Duodenal mucosa (tissue), 2 donors: ENCODE measurements at regions not wholly inside any gene's neighbourhood (a gene's known extent, or its start where the extent isn't known, plus 50 kb on each side); places are given as distances from the start of the nearest gene placed in this dataset.
"Not testable (repeated sequence)": the region's sequence is repeated elsewhere in the genome, so short reads cannot be mapped to it uniquely, and the experiment has no call there.

Experiments
- H3K27ac ChIP-seq: one replicate; pipeline ENCODE4 v1.7.0; 2013; ENCODE audit warnings: low read depth, low read length
- H3K27me3 ChIP-seq, 2 donors: one replicate each; pipeline ENCODE4 v1.7.0; 2013; ENCODE audit warnings: low read length in 2 of 2, control low read depth in 1 of 2; ENCODE audit not compliant: insufficient read depth in 2 of 2, control insufficient read depth in 1 of 2
- H3K36me3 ChIP-seq, 2 donors: one replicate each; pipeline ENCODE4 v1.7.0; 2013; ENCODE audit warnings: low read length in 2 of 2, control low read depth in 1 of 2; ENCODE audit not compliant: insufficient read depth in 2 of 2, control insufficient read depth in 1 of 2
- H3K4me1 ChIP-seq, 2 donors: one replicate each; pipeline ENCODE4 v1.7.0; 2013; ENCODE audit warnings: low read length in 2 of 2, control low read depth in 1 of 2; ENCODE audit not compliant: insufficient read depth in 2 of 2, control insufficient read depth in 1 of 2
- H3K4me3 ChIP-seq, 2 donors: one replicate each; pipeline ENCODE4 v1.7.0; 2013; ENCODE audit warnings: low read length in 2 of 2, low read depth in 1 of 2
- H3K9ac ChIP-seq, 2 donors: one replicate each; pipeline ENCODE4 v1.7.0; 2013; ENCODE audit warnings: low read length in 2 of 2, low read depth in 1 of 2
- H3K9me3 ChIP-seq, 2 donors: one replicate each; pipeline ENCODE4 v1.7.0; 2013; ENCODE audit warnings: low read length in 2 of 2, control low read depth in 1 of 2; ENCODE audit not compliant: control insufficient read depth in 1 of 2

GRCh38 chr20:28603218-28603577 is 2654.3 kb upstream of the DEFB115 start:
- peak overlapping the region; percentile 66 for H3K27ac ChIP-seq

GRCh38 chr20:28616354-28616753 is 2641.1 kb upstream of the DEFB115 start:
- Histone ChIP-seq H3K4me3 (no peak overlapping the region), H3K4me1 (no peaks in the 10 kb centered on the region), H3K27me3 (no peaks in the 10 kb centered on the region), H3K27ac (no peak overlapping the region), H3K9me3 (peaks cover 21 to 22% of the 10 kb centered on the region in 2 donors), H3K36me3 (no peaks in the 10 kb centered on the region), H3K9ac (no peak overlapping the region)

More at GRCh38 chr20:28603218-28603577, 2654.3 kb upstream of the DEFB115 start:
- peak overlapping the region; percentile 80 to 88 for H3K4me3 ChIP-seq
- not testable (repeated sequence) for H3K27me3 ChIP-seq, H3K4me1 ChIP-seq, H3K9me3 ChIP-seq, H3K36me3 ChIP-seq
- peak overlapping the region in 1 of 2 donors; percentile 61 for H3K9ac ChIP-seq

GRCh38 chr20:28619956-28620651 is 2637.4 kb upstream of the DEFB115 start:
- not testable (repeated sequence) for H3K9ac ChIP-seq, H3K36me3 ChIP-seq, H3K4me1 ChIP-seq, H3K4me3 ChIP-seq, H3K27ac ChIP-seq, H3K27me3 ChIP-seq
- peaks cover 15 to 17% of the 10 kb centered on the region in 2 donors for H3K9me3 ChIP-seq

GRCh38 chr20:28625112-28625511 is 2632.4 kb upstream of the DEFB115 start:
- not testable (repeated sequence) for H3K9me3 ChIP-seq, H3K36me3 ChIP-seq, H3K9ac ChIP-seq, H3K4me3 ChIP-seq, H3K27me3 ChIP-seq, H3K27ac ChIP-seq, H3K4me1 ChIP-seq

GRCh38 chr20:28640831-28641230 is 2616.6 kb upstream of the DEFB115 start:
- not testable (repeated sequence) for H3K27ac ChIP-seq, H3K27me3 ChIP-seq, H3K36me3 ChIP-seq, H3K4me1 ChIP-seq, H3K9me3 ChIP-seq, H3K9ac ChIP-seq, H3K4me3 ChIP-seq
